Adrenal gland (tissue), 9 donors: ENCODE measurements at regions not wholly inside any gene's neighbourhood (a gene's known extent, or its start where the extent isn't known, plus 50 kb on each side); places are given as distances from the start of the nearest gene placed in this dataset.

ENCODE experiments used
- DNase-seq, 7 donors: peaks; one replicate each; pipeline ENCODE4 v3.0.0-alpha.2; 2019 to 2020
- H3K27ac ChIP-seq, 5 donors: fragments of 200-600 bp; sonication (generic) in 4 of 5; 1 replicate in 3 of 5; 2 replicates in 2 of 5; pipeline versions ENCODE4 v1.5.1 to v1.8.0; 2016 to 2020; ENCODE audit warnings: mild to moderate bottlenecking in 1 of 5
- H3K27me3 ChIP-seq: fragments of 200-600 bp; 2 replicates; pipeline ENCODE4 v1.8.0; 2021
- H3K36me3 ChIP-seq, 2 donors: fragments of 200-600 bp; replicated peaks in 1 of 2; 1 replicate in 1 of 2; 2 replicates in 1 of 2; pipeline versions ENCODE4 v1.5.1 to v1.8.0; 2018 to 2022
- H3K4me1 ChIP-seq, 2 donors: fragments of 200-600 bp; replicated peaks in 1 of 2; 1 replicate in 1 of 2; 2 replicates in 1 of 2; pipeline versions ENCODE4 v1.5.1 to v1.8.0; 2018 to 2021
- H3K4me3 ChIP-seq, 4 donors: fragments of 200-600 bp; sonication (generic) in 3 of 4; one replicate each; pipeline ENCODE4 v1.5.1; 2016 to 2018
- H3K9me3 ChIP-seq, 3 donors: fragments of 200-600 bp; sonication (generic) in 1 of 3; replicated peaks in 1 of 3; 1 replicate in 2 of 3; 2 replicates in 1 of 3; pipeline versions ENCODE4 v1.5.1 to v1.8.0; 2016 to 2021
- POLR2A ChIP-seq, 2 donors: fragments of 450-650 bp; IDR thresholded peaks; one replicate each; pipeline ENCODE4 v1.6.1; 2017; ENCODE audit warnings: antibody characterized with exemption in 2 of 2, mild to moderate bottlenecking in 2 of 2, moderate library complexity in 1 of 2
- WGBS, 4 donors: extraction: QIAGEN DNeasy Blood & Tissue Kit in 2 of 4; methylation state at CpG; one replicate each; pipeline versions ENCODE4 v1.1.5 to v1.1.7; 2013 to 2017; 5-methylcytosine and 5-hydroxymethylcytosine counted together
- intact Hi-C, 2 donors: fragments of 100-400 bp; cut with DNase I; formaldehyde crosslinking; loops; one replicate each; pipeline versions ENCODE4 v1.14.1 to v1.15.0; 2022 to 2023
- TF ChIP-seq, protein P1 (sequence below), 6 experiments: fragments of 450-650 bp in 4 of 6; fragments of 200-600 bp in 2 of 6; sonication (generic) in 1 of 6; IDR thresholded peaks; 1 replicate in 5 of 6; 2 replicates in 1 of 6; pipeline versions ENCODE4 v1.5.1 to v1.8.0; 2016 to 2021; ENCODE audit warnings: antibody characterized with exemption in 6 of 6, mild to moderate bottlenecking in 2 of 6, moderate library complexity in 1 of 6
- donor health status: healthy with polysubstance abuse.
- donor health status: Bipolar disorder and iron deficiency.
- donor health status: DM: yes; HTN: yes; CAD: no.
- donor health status: DM: no; HTN: no; CAD: no.
- donor health status: DM: no; HTN: no; CAD: no.

DNA sequence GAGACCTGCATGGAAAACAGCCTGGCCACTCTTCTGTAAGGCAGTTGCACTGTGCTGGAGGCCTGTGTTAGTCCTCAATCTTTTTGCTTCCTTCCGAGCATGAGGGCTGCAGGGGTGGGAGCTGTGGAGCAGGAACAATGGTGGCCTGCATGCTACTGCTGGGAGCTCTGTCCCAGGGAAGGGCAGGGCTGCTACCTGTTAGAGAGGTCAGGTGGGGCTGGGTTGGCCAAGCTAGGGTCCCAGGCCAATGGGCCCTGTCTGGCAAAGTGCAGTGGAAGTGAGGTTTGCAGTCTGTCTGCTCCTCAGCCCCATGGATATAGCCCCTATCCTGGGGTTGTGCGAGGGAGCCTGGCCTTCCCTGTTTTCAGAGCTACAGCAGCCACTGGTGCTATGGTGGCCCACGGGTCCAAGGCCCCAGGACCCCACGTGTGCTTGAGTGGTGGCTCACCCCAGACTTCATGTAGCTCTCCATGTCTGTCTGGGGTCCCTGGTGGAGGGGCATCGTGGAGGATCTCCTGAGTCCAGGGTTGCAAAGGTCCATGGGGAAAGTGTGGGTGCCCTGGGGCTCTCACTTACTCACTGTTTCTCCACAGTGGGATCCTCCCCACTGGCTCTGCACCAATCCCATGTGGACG lies 1212.6 kb upstream of the NXPH2 start:
- Histone ChIP-seq H3K36me3 (no peaks in the 10 kb centered on the region), H3K27me3 (no peaks in the 10 kb centered on the region), H3K9me3 (no peaks in the 10 kb centered on the region), H3K27ac (no peak overlapping the region), H3K4me3 (no peak overlapping the region), H3K4me1 (no peaks in the 10 kb centered on the region)
- TF ChIP-seq, protein P1, sequence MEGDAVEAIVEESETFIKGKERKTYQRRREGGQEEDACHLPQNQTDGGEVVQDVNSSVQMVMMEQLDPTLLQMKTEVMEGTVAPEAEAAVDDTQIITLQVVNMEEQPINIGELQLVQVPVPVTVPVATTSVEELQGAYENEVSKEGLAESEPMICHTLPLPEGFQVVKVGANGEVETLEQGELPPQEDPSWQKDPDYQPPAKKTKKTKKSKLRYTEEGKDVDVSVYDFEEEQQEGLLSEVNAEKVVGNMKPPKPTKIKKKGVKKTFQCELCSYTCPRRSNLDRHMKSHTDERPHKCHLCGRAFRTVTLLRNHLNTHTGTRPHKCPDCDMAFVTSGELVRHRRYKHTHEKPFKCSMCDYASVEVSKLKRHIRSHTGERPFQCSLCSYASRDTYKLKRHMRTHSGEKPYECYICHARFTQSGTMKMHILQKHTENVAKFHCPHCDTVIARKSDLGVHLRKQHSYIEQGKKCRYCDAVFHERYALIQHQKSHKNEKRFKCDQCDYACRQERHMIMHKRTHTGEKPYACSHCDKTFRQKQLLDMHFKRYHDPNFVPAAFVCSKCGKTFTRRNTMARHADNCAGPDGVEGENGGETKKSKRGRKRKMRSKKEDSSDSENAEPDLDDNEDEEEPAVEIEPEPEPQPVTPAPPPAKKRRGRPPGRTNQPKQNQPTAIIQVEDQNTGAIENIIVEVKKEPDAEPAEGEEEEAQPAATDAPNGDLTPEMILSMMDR (IDR thresholded peaks at IDR 0.05), result no peak
- TF ChIP-seq POLR2A (IDR thresholded peaks at IDR 0.05), result no peak
- 78 to 94% (median 86%) methylated on average over 2 to 6 of the region's 6 CpGs for WGBS, 4 donors
- DNase-seq, result no peak
- intact Hi-C loops, result no loop called here

DNA sequence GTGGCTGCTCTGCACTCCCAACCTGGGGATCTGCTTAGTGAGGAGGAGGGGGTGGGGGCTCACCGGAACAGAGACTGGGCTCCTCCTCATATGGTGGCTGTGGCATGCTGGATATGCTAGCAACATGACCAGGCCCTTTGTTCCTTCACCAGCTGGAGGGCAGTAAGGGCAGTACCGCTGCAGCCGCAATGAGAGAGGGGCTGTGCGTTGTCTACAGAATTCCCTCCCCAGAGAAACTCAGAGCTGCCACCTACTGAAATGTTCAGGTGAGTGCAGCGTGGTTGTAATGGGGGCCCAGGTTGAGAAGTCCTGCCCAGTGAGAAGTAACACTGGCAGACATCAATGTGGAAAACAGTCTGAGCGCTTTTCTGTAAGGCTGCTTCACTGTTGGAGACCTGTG lies 1211.9 kb upstream of the NXPH2 start:
- TF ChIP-seq, protein P1 (IDR thresholded peaks at IDR 0.05), result no peak
- no peak for TF ChIP-seq POLR2A (IDR thresholded peaks at IDR 0.05)
- Histone ChIP-seq H3K9me3 (no peaks in the 10 kb centered on the region), H3K27me3 (no peaks in the 10 kb centered on the region), H3K27ac (no peak overlapping the region), H3K36me3 (no peaks in the 10 kb centered on the region), H3K4me3 (no peak overlapping the region), H3K4me1 (no peaks in the 10 kb centered on the region)
- intact Hi-C loops, result no loop called here
- 87 to 97% (median 91%) methylated on average over 5 to 6 of the region's 6 CpGs for WGBS, 4 donors
- DNase-seq, result no peak

- intact Hi-C loops, result no loop called here
- no peak for TF ChIP-seq POLR2A (IDR thresholded peaks at IDR 0.05)
- TF ChIP-seq, protein P1 (IDR thresholded peaks at IDR 0.05), result no peak
- Histone ChIP-seq H3K36me3 (no peaks in the 10 kb centered on the region), H3K27ac (no peak overlapping the region), H3K4me1 (no peaks in the 10 kb centered on the region), H3K4me3 (no peak overlapping the region), H3K27me3 (no peaks in the 10 kb centered on the region), H3K9me3 (no peaks in the 10 kb centered on the region)
- no peak for DNase-seq
- WGBS, 4 donors, result 94 to 99% (median 97%) methylated on average over 24 to 40 of the region's 40 CpGs
These were observed 1210.6 kb upstream of the NXPH2 start for GRCh38 chr2:139990646-139991335.

DNA sequence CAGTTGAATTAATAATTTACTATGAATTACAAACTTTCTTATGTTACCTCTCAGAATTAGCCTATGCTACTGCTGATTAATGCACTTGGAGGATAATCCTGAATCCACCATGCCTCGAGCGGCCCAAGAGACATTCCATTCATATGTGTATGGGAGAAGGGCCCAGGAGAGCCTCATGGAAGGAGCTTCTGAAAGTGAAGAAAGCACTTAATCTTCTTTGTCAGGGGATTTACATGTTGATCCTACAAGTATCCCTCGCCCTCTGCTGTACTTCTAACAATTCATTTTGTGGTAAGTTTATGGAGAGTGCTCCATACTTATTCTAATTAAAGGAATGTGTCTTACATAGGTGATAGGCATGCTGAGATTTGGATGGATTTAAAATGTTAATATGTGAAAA lies 1189.1 kb upstream of the NXPH2 start:
- DNase-seq, result no peak
- H3K27me3 ChIP-seq, result no peaks in the 10 kb centered on the region
- no peaks in the 10 kb centered on the region for H3K36me3 ChIP-seq
- no peak overlapping the region for H3K27ac ChIP-seq
- 63 to 79% (median 73%) methylated on average over 3 of the region's 3 CpGs for WGBS, 4 donors
- no peaks in the 10 kb centered on the region for H3K4me1 ChIP-seq
- H3K4me3 ChIP-seq, result no peak overlapping the region
- peaks cover 0 to 5% (median 0%) of the 10 kb centered on the region in 3 donors for H3K9me3 ChIP-seq
- TF ChIP-seq POLR2A (IDR thresholded peaks at IDR 0.05), result no peak
- TF ChIP-seq, protein P1 (IDR thresholded peaks at IDR 0.05), result no peak
- intact Hi-C loops, result no loop called here
